Thoracic aorta (tissue), 2 donors: ENCODE measurements at regions not wholly inside any gene's neighbourhood (a gene's known extent, or its start where the extent isn't known, plus 50 kb on each side); places are given as distances from the start of the nearest gene placed in this dataset.

ENCODE experiments used
- ATAC-seq: fragments of 150-250 bp; one replicate; pipeline ENCODE4 v1.8.0; 2017; ENCODE audit warnings: low read depth; ENCODE audit not compliant: insufficient number of reproducible peaks, low FRiP score
- DNase-seq: peaks from one replicate; pipeline ENCODE4 v3.0.0-alpha.2; 2020; ENCODE audit warnings: low spot score
- H3K27ac ChIP-seq, 2 donors: fragments of 200-600 bp; sonication (generic); 1 replicate in 1 of 2; 2 replicates in 1 of 2; pipeline ENCODE4 v1.5.1; 2016; ENCODE audit warnings: mild to moderate bottlenecking in 2 of 2, moderate library complexity in 2 of 2
- H3K27me3 ChIP-seq: fragments of 200-600 bp; sonication (generic); replicated peaks from 2 replicates; pipeline ENCODE4 v1.6.0; 2016; ENCODE audit warnings: mild to moderate bottlenecking; ENCODE audit not compliant: insufficient read depth
- H3K36me3 ChIP-seq: fragments of 200-600 bp; sonication (generic); one replicate; pipeline ENCODE4 v1.5.1; 2016
- H3K4me1 ChIP-seq, 2 donors: fragments of 200-600 bp; sonication (generic); 1 replicate in 1 of 2; 2 replicates in 1 of 2; pipeline versions ENCODE4 v1.5.1 to v1.6.0; 2016; ENCODE audit warnings: low read depth in 2 of 2, mild to moderate bottlenecking in 1 of 2; ENCODE audit not compliant: control insufficient read depth in 1 of 2
- H3K4me3 ChIP-seq: fragments of 200-600 bp; sonication (generic); 2 replicates; pipeline ENCODE4 v1.5.1; 2016; ENCODE audit warnings: mild to moderate bottlenecking
- H3K9me3 ChIP-seq: fragments of 200-600 bp; sonication (generic); 2 replicates; pipeline ENCODE4 v1.5.1; 2016
- TF ChIP-seq, protein P1 (sequence below): fragments of 200-600 bp; sonication (generic); IDR thresholded peaks from one replicate; pipeline ENCODE4 v1.5.1; 2019; ENCODE audit warnings: antibody characterized with exemption

DNA sequence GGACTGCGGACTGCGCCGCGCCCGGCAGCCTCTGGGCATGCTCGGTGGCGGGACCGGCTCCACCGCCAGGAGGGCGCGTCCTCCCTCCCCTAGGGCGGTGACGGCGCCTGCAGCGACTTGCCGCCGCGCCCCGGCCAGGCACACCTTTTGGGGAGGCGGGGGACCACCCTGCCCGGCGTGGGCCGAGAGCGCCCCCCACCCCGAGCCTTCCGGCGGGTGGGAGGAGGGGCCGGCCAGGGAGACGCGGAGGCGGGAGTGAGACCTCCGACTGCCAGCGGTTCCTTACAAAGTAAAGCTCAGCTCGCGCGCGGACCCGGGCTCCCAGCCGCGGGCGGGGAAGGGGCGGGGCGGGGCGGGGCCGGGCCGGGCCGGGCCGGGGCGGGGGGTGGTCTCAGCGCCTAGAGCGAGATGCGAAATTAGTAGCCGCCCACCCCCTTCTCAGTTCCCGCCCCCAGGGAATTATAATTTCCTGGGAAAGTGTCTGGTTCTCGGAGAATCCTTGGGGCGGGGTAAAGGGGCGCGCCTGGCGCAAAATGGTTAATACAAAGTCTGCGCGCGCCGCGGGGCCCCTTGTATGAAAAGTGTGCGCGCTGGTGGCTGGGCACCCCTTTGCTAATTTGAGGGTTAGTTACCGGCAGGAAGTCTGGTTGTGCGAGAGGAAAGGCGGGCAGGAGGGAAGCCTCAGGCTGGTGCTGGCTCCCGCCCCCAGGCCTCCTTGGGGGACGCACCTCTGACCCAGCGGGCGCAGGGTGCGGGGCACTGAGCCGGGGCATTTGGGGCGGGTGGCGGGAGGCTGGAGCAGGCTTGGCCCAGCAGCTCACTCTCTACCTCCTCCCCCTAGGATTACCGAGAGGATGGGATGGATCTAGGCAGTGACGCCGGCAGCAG, 224.8 kb upstream of the IL12A start:
- no peaks in the 10 kb centered on the region for H3K36me3 ChIP-seq
- no peaks in the 10 kb centered on the region for H3K9me3 ChIP-seq
- no peaks in the 10 kb centered on the region for H3K27me3 ChIP-seq
- ATAC-seq (peak; percentile 27), DNase-seq (peak; percentile 53)
- H3K4me1 ChIP-seq = peaks cover 10 to 45% of the 10 kb centered on the region in 2 donors
- TF ChIP-seq, protein P1, sequence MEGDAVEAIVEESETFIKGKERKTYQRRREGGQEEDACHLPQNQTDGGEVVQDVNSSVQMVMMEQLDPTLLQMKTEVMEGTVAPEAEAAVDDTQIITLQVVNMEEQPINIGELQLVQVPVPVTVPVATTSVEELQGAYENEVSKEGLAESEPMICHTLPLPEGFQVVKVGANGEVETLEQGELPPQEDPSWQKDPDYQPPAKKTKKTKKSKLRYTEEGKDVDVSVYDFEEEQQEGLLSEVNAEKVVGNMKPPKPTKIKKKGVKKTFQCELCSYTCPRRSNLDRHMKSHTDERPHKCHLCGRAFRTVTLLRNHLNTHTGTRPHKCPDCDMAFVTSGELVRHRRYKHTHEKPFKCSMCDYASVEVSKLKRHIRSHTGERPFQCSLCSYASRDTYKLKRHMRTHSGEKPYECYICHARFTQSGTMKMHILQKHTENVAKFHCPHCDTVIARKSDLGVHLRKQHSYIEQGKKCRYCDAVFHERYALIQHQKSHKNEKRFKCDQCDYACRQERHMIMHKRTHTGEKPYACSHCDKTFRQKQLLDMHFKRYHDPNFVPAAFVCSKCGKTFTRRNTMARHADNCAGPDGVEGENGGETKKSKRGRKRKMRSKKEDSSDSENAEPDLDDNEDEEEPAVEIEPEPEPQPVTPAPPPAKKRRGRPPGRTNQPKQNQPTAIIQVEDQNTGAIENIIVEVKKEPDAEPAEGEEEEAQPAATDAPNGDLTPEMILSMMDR = peak; percentile 49
- peak overlapping the region; percentile 99 for H3K27ac ChIP-seq
- H3K4me3 ChIP-seq = peak overlapping the region; percentile 91

DNA sequence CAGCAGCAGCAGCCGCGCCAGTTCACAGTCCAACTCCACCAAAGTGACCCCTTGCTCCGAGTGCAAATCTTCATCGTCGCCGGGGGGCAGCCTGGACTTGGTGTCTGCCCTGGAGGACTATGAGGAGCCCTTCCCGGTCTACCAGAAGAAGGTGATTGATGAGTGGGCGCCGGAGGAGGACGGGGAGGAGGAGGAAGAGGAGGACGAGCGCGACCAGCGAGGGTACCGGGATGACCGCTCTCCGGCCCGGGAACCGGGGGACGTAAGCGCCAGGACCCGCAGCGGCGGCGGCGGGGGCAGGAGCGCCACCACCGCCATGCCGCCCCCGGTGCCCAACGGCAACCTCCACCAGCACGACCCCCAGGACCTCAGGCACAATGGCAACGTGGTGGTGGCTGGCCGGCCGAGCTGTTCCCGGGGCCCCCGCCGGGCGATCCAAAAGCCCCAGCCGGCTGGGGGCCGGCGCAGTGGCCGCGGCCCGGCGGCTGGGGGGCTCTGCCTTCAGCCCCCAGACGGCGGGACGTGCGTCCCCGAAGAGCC, 224.1 kb upstream of the IL12A start:
- Histone ChIP-seq H3K4me3 (peak overlapping the region; percentile 91), H3K36me3 (no peaks in the 10 kb centered on the region), H3K4me1 (peaks cover 10 to 51% of the 10 kb centered on the region in 2 donors), H3K27me3 (no peaks in the 10 kb centered on the region), H3K27ac (peak overlapping the region; percentile 99), H3K9me3 (no peaks in the 10 kb centered on the region)
- ATAC-seq (no peak), DNase-seq (no peak)
- TF ChIP-seq, protein P1 = no peak

DNA sequence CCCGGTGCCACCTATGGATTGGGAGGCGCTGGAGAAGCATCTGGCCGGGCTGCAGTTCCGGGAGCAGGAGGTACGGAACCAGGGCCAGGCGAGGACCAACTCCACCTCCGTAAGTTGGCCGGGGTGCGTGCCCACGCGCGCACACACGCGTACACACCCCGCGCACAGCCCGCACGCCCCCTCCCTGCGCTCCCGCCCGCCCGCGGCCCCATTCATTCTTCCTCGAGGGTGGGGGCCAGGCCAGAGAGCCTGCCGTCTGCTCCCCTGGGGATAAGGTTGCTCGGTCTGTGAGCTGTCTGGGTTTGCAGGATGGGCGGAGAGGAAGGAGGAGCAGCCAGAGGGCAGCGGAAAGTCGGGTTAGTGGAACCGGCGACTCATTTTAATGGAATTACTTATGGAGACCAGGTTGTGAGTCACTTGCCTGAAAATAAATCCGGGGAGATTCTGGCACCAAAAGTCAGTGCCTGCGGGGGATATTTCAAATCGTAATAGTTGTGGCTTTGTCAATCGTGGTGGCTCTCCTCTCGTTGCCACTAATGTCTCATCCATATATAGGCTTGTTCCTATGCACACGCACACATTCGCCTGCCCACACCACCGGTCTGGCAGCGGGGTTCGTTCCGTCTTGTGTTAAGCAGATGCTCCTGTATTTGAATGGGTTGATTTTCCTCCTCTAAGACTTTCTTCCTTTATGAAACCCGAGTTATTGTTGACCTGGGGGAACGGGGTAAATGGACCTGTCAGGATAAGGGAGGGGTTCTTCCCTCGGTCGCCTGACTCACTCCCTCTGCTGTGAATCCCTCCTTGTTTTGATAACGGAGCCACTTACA, 223.4 kb upstream of the IL12A start:
- H3K4me3 ChIP-seq = peak overlapping the region; percentile 91
- peaks cover 10 to 53% of the 10 kb centered on the region in 2 donors for H3K4me1 ChIP-seq
- H3K27me3 ChIP-seq = no peaks in the 10 kb centered on the region
- H3K9me3 ChIP-seq = no peaks in the 10 kb centered on the region
- TF ChIP-seq, protein P1 = no peak
- H3K36me3 ChIP-seq = no peaks in the 10 kb centered on the region
- DNase-seq (peak; percentile 91), ATAC-seq (peak; percentile 64)
- H3K27ac ChIP-seq = peak overlapping the region; percentile 99

DNA sequence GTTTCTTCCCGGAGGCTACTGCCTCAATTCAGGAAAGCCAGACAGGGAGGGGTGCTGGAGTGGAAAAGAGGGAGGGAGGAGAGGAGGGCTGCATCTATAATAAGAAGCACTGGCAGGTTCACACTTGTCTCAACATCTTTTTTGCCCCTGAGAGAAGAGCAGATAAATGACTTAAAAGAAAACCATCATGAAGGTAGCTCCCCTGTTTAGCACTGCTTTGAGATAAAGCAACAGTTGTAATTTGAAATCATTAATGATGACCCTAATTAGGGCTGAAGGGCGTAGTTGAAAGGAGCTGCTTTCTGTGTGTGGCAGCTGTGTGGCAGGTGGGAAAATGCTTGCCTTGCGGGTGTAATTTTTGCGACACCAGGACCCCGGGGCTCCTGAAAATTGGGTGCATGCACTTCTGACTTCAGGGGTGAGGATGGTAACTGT, 222.8 kb upstream of the IL12A start:
- peak; percentile 37 for ATAC-seq
- H3K27me3 ChIP-seq = no peaks in the 10 kb centered on the region
- peak; percentile 33 for DNase-seq
- H3K27ac ChIP-seq = peak overlapping the region; percentile 99
- no peaks in the 10 kb centered on the region for H3K9me3 ChIP-seq
- TF ChIP-seq, protein P1 = no peak
- H3K4me1 ChIP-seq = peaks cover 10 to 57% of the 10 kb centered on the region in 2 donors
- H3K4me3 ChIP-seq = peak overlapping the region; percentile 91
- no peaks in the 10 kb centered on the region for H3K36me3 ChIP-seq
